ENCODE measurements at regions not wholly inside any gene's neighbourhood (a gene's known extent, or its start where the extent isn't known, plus 50 kb on each side); places are given as distances from the start of the nearest gene placed in this dataset.
"Not testable (repeated sequence)": the region's sequence is repeated elsewhere in the genome, so short reads cannot be mapped to it uniquely, and the experiment has no call there.

- DNase-seq: peak; percentile 97
Observed at GRCh38 chr3:177359593-177360357, 162.5 kb upstream of the TBL1XR1 start.

GRCh38 chr3:177361081-177361938 lies 164.0 kb upstream of the TBL1XR1 start:
- DNase-seq: no peak

- DNase-seq: no peak
Observed at GRCh38 chr3:177362626-177363025, 165.3 kb upstream of the TBL1XR1 start.

GRCh38 chr3:177364236-177364635 lies 167.0 kb upstream of the TBL1XR1 start:
- DNase-seq: no peak

- DNase-seq: not testable (repeated sequence)
Observed at GRCh38 chr3:177365294-177365693, 168.0 kb upstream of the TBL1XR1 start.

- DNase-seq: no peak
Observed at GRCh38 chr3:177367788-177368187, 170.5 kb upstream of the TBL1XR1 start.

- no peak for DNase-seq
Observed at GRCh38 chr3:177370246-177370822, 173.1 kb upstream of the TBL1XR1 start.

GRCh38 chr3:177371146-177371545 lies 173.9 kb upstream of the TBL1XR1 start:
- no peak for DNase-seq

GRCh38 chr3:177371888-177372287 lies 174.6 kb upstream of the TBL1XR1 start:
- DNase-seq: no peak

- DNase-seq: no peak
Observed at GRCh38 chr3:177374323-177374722, 177.0 kb upstream of the TBL1XR1 start.

- no peak for DNase-seq
Observed at GRCh38 chr3:177375316-177375715, 178.0 kb upstream of the TBL1XR1 start.

- DNase-seq: no peak
Observed at GRCh38 chr3:177377166-177377565, 179.9 kb upstream of the TBL1XR1 start.

GRCh38 chr3:177378168-177378567 lies 180.9 kb upstream of the TBL1XR1 start:
- peak; percentile 42 for DNase-seq

GRCh38 chr3:177379045-177379444 lies 181.8 kb upstream of the TBL1XR1 start:
- DNase-seq: peak; percentile 11

GRCh38 chr3:177381070-177381469 lies 183.8 kb upstream of the TBL1XR1 start:
- no peak for DNase-seq

GRCh38 chr3:177382944-177383343 lies 185.7 kb upstream of the TBL1XR1 start:
- no peak for DNase-seq

- no peak for DNase-seq
Observed at GRCh38 chr3:177385186-177385585, 187.9 kb upstream of the TBL1XR1 start.

GRCh38 chr3:177385831-177386301 lies 188.6 kb upstream of the TBL1XR1 start:
- no peak for DNase-seq

- no peak for DNase-seq
Observed at GRCh38 chr3:177388209-177388608, 190.9 kb upstream of the TBL1XR1 start.

GRCh38 chr3:177394231-177395024 lies 197.1 kb upstream of the TBL1XR1 start:
- not testable (repeated sequence) for DNase-seq

- no peak for DNase-seq
Observed at GRCh38 chr3:177396733-177397132, 199.5 kb upstream of the TBL1XR1 start.

GRCh38 chr3:177401375-177401774 lies 204.1 kb upstream of the TBL1XR1 start:
- DNase-seq: no peak

GRCh38 chr3:177402533-177402932 lies 205.3 kb upstream of the TBL1XR1 start:
- no peak for DNase-seq

Measured in CD4-positive, alpha-beta T cell treated with Interleukin-12 subunit alpha and Interleukin-12 subunit beta, for 1 hour (primary cell).